ENCODE measurements at regions not wholly inside any gene's neighbourhood (a gene's known extent, or its start where the extent isn't known, plus 50 kb on each side); places are given as distances from the start of the nearest gene placed in this dataset.
"Not testable (repeated sequence)": the region's sequence is repeated elsewhere in the genome, so short reads cannot be mapped to it uniquely, and the experiment has no call there.

- DNase-seq, result peak; percentile 20
Observed at GRCh38 chr14:99995700-99996356, 69.4 kb upstream of the EVL start.

- DNase-seq, result no peak
Observed at GRCh38 chr14:99996951-99997571, 68.2 kb upstream of the EVL start.

GRCh38 chr14:100000398-100000797 lies 64.8 kb upstream of the EVL start:
- not testable (repeated sequence) for DNase-seq

- no peak for DNase-seq
Observed at GRCh38 chr14:100004392-100004791, 60.8 kb upstream of the EVL start.

GRCh38 chr14:100007254-100007653 lies 58.0 kb upstream of the EVL start:
- no peak for DNase-seq

- not testable (repeated sequence) for DNase-seq
Observed at GRCh38 chr14:100009802-100010201, 55.4 kb upstream of the EVL start.

GRCh38 chr14:100010679-100011078 lies 54.5 kb upstream of the EVL start:
- DNase-seq, result no peak

GRCh38 chr14:100011628-100012325 lies 53.4 kb upstream of the EVL start:
- no peak for DNase-seq

- no peak for DNase-seq
Observed at GRCh38 chr14:100012478-100013327, 52.5 kb upstream of the EVL start.

GRCh38 chr14:100015251-100015655 lies 50.0 kb upstream of the EVL start:
- DNase-seq, result no peak
